ENCODE measurements at regions not wholly inside any gene's neighbourhood (a gene's known extent, or its start where the extent isn't known, plus 50 kb on each side); places are given as distances from the start of the nearest gene placed in this dataset.

DNA sequence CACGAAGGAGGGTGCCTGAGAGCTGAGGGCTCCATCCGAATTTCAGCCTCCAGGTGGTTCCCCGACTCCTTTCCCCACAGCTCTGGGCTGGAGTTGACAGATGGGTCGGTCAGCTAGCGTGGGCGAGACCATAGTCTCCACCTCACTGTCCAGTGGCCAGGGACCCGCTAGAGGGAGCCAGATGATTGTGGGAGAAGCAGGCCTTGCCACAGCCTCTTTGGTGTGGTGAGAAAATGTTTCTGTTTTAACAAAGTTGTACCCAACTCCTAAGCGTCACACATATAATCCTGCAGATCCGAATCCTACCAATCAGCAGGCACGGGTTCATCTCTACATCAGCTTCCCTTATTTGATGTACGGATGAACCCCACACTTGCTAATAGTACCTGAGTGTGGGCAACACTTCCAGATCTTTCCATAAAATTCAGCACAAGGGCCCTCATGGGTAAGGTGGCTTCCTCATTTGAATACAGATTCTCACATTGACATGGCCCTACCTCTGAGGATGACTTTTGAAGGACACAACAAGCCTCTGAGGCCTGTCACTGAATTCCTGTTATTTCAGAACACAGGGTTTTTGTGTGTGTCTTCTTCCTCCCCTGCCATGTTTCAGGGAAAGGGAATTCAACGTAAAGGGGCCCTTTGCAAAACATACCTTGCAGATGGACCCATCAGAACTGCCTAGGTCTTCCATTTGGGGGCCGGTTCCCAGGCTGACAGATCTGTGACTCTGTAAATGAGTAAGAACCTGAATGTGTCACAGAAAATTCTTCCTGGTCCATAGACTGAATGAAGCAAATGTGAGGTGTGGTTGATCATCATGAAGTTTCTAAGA is 103.2 kb upstream of the DUSP22 start:
- Histone ChIP-seq H3K4me3 (no peak overlapping the region), H3K27ac (no peak overlapping the region), H3K9me3 (ENCODE audit: low read depth, low read length) (no peaks in the 10 kb centered on the region), H3K9ac (ENCODE audit: insufficient read length) (no peak overlapping the region), H3K36me3 (ENCODE audit: insufficient read depth, low read length) (no peaks in the 10 kb centered on the region)
- TF ChIP-seq FOXP2 (optimal IDR thresholded peaks at IDR 0.05; ENCODE audit: control extremely low read depth, extremely low read length, insufficient read depth), result no peak
- TF ChIP-seq POLR2AphosphoS5 (IDR thresholded peaks at IDR 0.05; ENCODE audit: borderline replicate concordance, low read depth, low read length), result no peak
- TF ChIP-seq EZH2 (IDR thresholded peaks at IDR 0.05), result no peak
- no peak for DNase-seq (ENCODE audit: low read depth, low spot score)

GRCh38 chr6:189676-190075 is 102.6 kb upstream of the DUSP22 start:
- H3K36me3 ChIP-seq (ENCODE audit: insufficient read depth, low read length), result no peaks in the 10 kb centered on the region
- H3K4me3 ChIP-seq, result no peak overlapping the region
- no peak overlapping the region for H3K9ac ChIP-seq (ENCODE audit: insufficient read length)
- no peaks in the 10 kb centered on the region for H3K9me3 ChIP-seq (ENCODE audit: low read depth, low read length)
- TF ChIP-seq EZH2 (IDR thresholded peaks at IDR 0.05), result no peak
- TF ChIP-seq POLR2AphosphoS5 (IDR thresholded peaks at IDR 0.05; ENCODE audit: borderline replicate concordance, low read depth, low read length), result no peak
- no peak for TF ChIP-seq FOXP2 (optimal IDR thresholded peaks at IDR 0.05; ENCODE audit: control extremely low read depth, extremely low read length, insufficient read depth)
- no peak for DNase-seq (ENCODE audit: low read depth, low spot score)
- H3K27ac ChIP-seq, result no peak overlapping the region

- H3K27ac ChIP-seq, result no peak overlapping the region
- DNase-seq (ENCODE audit: low read depth, low spot score), result no peak
Measured at GRCh38 chr6:190596-191395, 101.5 kb upstream of the DUSP22 start.

DNA sequence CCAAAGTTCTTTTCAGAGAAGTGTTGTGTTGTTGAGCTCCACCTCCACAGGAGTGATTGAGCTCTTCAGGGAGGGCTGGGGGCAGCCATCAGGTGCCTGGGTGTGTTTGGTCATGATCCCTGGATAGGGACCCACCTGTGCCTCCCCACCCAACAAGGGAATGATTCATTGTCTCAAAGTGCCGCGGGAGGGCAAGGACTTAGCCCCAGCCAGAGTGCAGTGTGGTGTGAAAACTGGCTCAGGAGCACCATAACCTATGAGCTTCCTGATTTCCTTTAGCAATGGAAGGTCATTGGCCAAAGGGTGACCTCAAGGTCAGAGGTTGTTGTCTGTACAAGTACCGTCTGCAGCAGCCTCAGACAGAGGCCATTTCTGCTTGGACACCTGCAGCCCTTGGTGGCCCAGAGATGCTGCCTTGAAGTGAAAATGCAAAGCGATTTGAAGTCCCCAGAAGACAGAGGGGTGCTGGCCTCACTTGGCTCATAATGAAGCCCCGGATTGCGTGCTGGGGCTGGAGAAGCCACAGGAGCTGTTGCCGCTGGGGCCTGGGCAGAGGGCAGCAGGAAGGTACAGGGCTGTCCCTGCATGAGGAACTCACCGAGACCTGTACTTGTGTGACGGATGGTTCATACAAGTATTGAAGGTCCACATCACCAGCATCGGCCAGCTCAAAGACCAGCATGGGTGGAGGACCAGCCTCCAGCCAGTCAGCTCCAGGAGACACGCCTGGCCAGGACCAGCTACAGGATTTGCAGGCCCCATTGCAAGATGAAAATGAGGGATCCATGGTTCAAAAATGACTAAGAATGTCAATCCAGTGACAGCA is 100.6 kb upstream of the DUSP22 start:
- TF ChIP-seq EZH2 (IDR thresholded peaks at IDR 0.05) (no peak), POLR2AphosphoS5 (IDR thresholded peaks at IDR 0.05; ENCODE audit: borderline replicate concordance, low read depth, low read length) (no peak), FOXP2 (optimal IDR thresholded peaks at IDR 0.05; ENCODE audit: control extremely low read depth, extremely low read length, insufficient read depth) (no peak)
- DNase-seq (ENCODE audit: low read depth, low spot score), result no peak
- no peak overlapping the region for H3K27ac ChIP-seq
- H3K36me3 ChIP-seq (ENCODE audit: insufficient read depth, low read length), result no peaks in the 10 kb centered on the region
- no peak overlapping the region for H3K9ac ChIP-seq (ENCODE audit: insufficient read length)
- no peaks in the 10 kb centered on the region for H3K9me3 ChIP-seq (ENCODE audit: low read depth, low read length)
- no peak overlapping the region for H3K4me3 ChIP-seq

More at GRCh38 chr6:190596-191395, 101.5 kb upstream of the DUSP22 start:
- Histone ChIP-seq H3K36me3 (ENCODE audit: insufficient read depth, low read length) (no peaks in the 10 kb centered on the region), H3K9ac (ENCODE audit: insufficient read length) (no peak overlapping the region), H3K9me3 (ENCODE audit: low read depth, low read length) (no peaks in the 10 kb centered on the region), H3K4me3 (no peak overlapping the region)
- TF ChIP-seq EZH2 (IDR thresholded peaks at IDR 0.05) (no peak), FOXP2 (optimal IDR thresholded peaks at IDR 0.05; ENCODE audit: control extremely low read depth, extremely low read length, insufficient read depth) (no peak), POLR2AphosphoS5 (IDR thresholded peaks at IDR 0.05; ENCODE audit: borderline replicate concordance, low read depth, low read length) (no peak)

- TF ChIP-seq EZH2 (IDR thresholded peaks at IDR 0.05) (no peak), POLR2AphosphoS5 (IDR thresholded peaks at IDR 0.05; ENCODE audit: borderline replicate concordance, low read depth, low read length) (no peak), FOXP2 (optimal IDR thresholded peaks at IDR 0.05; ENCODE audit: control extremely low read depth, extremely low read length, insufficient read depth) (no peak)
- no peaks in the 10 kb centered on the region for H3K36me3 ChIP-seq (ENCODE audit: insufficient read depth, low read length)
- H3K4me3 ChIP-seq, result no peak overlapping the region
- no peak overlapping the region for H3K27ac ChIP-seq
- H3K9ac ChIP-seq (ENCODE audit: insufficient read length), result no peak overlapping the region
- no peak for DNase-seq (ENCODE audit: low read depth, low spot score)
- H3K9me3 ChIP-seq (ENCODE audit: low read depth, low read length), result no peaks in the 10 kb centered on the region
Measured at GRCh38 chr6:192313-192664, 100.0 kb upstream of the DUSP22 start.

- Histone ChIP-seq H3K9ac (ENCODE audit: insufficient read length) (no peak overlapping the region), H3K36me3 (ENCODE audit: insufficient read depth, low read length) (no peaks in the 10 kb centered on the region), H3K4me3 (no peak overlapping the region), H3K27ac (no peak overlapping the region), H3K9me3 (ENCODE audit: low read depth, low read length) (no peaks in the 10 kb centered on the region)
- DNase-seq (ENCODE audit: low read depth, low spot score), result no peak
- TF ChIP-seq FOXP2 (optimal IDR thresholded peaks at IDR 0.05; ENCODE audit: control extremely low read depth, extremely low read length, insufficient read depth), result no peak
- TF ChIP-seq EZH2 (IDR thresholded peaks at IDR 0.05), result no peak
- no peak for TF ChIP-seq POLR2AphosphoS5 (IDR thresholded peaks at IDR 0.05; ENCODE audit: borderline replicate concordance, low read depth, low read length)
Measured at GRCh38 chr6:193180-193579, 99.1 kb upstream of the DUSP22 start.

- no peak for TF ChIP-seq FOXP2 (optimal IDR thresholded peaks at IDR 0.05; ENCODE audit: control extremely low read depth, extremely low read length, insufficient read depth)
- no peak for TF ChIP-seq EZH2 (IDR thresholded peaks at IDR 0.05)
- H3K9ac ChIP-seq (ENCODE audit: insufficient read length), result no peak overlapping the region
- H3K9me3 ChIP-seq (ENCODE audit: low read depth, low read length), result no peaks in the 10 kb centered on the region
- H3K36me3 ChIP-seq (ENCODE audit: insufficient read depth, low read length), result no peaks in the 10 kb centered on the region
- no peak overlapping the region for H3K27ac ChIP-seq
- no peak for DNase-seq (ENCODE audit: low read depth, low spot score)
- no peak overlapping the region for H3K4me3 ChIP-seq
Measured at GRCh38 chr6:193773-194310, 98.4 kb upstream of the DUSP22 start.

Data from SK-N-MC (cell line).